Glomerular visceral epithelial cell (primary cell): ENCODE measurements at regions not wholly inside any gene's neighbourhood (a gene's known extent, or its start where the extent isn't known, plus 50 kb on each side); places are given as distances from the start of the nearest gene placed in this dataset.

ENCODE experiments used
- DNase-seq: peaks from one replicate; pipeline ENCODE4 v3.0.0-alpha.2; 2016; ENCODE audit errors: extremely low spot score

DNA sequence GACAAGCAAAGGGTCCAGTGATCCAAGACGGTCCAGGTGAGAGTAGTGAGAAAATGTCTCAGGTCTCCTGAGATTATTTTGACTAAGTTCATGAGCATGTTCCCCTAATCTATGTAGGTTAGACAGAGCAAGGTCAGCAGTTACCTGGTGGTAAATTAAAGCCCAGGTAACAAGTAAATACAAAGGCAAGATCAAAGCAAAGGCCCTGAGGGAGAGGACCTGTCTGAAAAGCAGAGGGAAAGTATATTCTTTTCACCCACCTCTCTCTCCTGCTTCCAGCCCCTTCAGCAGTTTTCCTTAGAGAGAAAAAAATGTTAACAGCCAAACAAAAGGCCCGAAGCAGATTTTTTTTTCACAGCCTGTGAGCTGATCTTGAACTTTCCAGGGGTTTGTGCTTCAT lies 302.7 kb downstream of the MAP2K6 start:
- no peak for DNase-seq

- DNase-seq: no peak
Measured at GRCh38 chr17:69717819-69718218, 303.3 kb downstream of the MAP2K6 start.

DNA sequence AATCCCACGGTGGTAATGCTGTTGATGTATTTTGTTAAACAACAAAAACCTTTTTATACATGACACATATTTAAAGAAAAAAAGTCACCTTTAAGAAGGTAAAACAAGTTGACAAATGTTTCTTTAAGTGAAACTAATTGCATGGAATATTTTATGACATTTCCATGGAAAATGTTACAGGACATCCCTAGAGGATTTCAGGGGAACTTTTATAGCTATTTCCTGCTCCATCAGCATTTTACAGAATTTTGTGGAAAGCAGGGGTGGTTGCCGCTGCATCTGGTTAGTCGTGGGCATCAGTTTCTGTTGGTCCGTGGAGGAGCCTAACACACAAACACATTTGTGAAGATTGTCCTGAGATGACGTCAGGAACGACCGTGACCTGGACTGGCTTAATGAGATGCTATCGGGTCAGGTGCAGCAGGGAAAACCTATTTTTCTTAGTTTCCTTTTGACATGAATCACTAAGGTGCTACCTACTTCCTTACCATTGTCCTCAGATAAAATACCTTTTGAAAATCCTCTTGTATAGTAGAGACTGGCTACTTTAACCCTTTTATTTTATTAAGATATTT lies 305.1 kb downstream of the MAP2K6 start:
- no peak for DNase-seq

- DNase-seq: no peak
Measured at GRCh38 chr17:69722518-69722917, 308.0 kb downstream of the MAP2K6 start.

- DNase-seq: no peak
Measured at GRCh38 chr17:69723316-69723715, 308.8 kb downstream of the MAP2K6 start.

GRCh38 chr17:69723741-69724140 lies 309.2 kb downstream of the MAP2K6 start:
- peak; percentile 6 for DNase-seq

DNA sequence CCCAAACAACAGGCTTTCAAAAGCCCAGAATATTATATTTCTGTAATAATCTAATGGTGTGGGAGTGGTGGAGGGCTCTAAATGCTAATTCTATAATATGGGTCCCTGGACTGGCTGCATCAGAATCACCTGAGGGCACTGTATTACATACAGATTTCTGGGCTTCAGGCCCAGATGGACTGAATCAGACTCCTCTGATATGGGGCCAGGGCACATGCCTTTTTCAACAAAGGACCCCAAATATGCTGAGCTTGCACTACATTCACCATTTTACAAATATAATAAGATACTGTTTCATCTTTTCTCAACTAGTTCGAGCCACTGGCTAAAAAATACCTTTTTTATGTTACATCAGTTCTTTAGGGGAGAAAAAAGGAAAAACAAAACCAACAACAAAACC lies 309.7 kb downstream of the MAP2K6 start:
- no peak for DNase-seq

GRCh38 chr17:69725146-69725545 lies 310.6 kb downstream of the MAP2K6 start:
- no peak for DNase-seq

DNA sequence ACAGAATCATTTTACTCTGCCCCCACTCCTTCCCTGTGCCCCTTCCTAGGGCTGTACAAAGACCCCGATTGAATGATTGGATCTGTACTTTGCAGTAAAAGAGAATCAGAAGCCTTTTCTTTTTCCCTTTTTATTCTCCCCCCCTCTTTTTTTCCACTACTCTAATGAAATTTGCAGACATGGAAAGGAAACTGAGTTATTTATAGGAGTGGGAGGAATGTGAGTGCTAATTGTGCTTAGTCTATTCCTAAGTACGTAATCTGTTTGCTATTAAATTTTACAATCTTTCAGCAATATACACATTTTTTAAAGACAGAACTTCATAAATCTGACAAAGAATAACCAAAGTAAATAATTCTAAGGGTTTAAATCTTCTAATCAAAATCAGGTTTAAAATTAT lies 314.3 kb downstream of the MAP2K6 start:
- no peak for DNase-seq

- DNase-seq: peak; percentile 45
Measured at GRCh38 chr17:69729944-69730343, 315.4 kb downstream of the MAP2K6 start.

DNA sequence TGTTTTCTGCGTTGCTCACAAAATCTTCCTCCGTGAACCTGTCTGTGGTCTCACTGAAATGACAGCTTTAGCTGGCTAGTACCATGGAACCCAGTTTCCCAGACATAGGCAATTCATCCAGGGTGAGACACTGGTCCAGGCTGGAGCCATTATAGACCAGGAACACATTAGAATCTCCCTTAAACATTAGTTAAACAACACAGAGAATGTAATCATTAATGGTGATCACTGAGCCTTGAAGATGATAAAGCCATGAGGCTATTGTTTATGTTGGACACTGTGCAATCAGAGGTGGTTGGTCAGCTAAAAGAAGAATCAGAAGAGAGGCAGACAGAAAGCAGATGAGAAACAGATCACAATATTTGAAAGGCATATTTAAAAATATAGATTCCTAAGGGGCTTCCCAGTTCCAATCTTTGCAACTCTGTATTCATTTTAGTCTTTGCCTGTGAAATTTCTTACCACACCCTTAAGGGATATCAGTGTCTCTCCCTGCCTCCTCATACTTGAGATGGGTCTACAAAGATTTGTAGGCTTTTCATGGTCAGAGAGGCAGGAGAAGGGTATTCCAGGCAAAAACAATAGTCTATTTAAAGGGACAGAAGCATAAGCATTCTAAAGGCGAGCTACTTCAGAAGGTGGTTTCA lies 317.9 kb downstream of the MAP2K6 start:
- DNase-seq: peak; percentile 93

DNA sequence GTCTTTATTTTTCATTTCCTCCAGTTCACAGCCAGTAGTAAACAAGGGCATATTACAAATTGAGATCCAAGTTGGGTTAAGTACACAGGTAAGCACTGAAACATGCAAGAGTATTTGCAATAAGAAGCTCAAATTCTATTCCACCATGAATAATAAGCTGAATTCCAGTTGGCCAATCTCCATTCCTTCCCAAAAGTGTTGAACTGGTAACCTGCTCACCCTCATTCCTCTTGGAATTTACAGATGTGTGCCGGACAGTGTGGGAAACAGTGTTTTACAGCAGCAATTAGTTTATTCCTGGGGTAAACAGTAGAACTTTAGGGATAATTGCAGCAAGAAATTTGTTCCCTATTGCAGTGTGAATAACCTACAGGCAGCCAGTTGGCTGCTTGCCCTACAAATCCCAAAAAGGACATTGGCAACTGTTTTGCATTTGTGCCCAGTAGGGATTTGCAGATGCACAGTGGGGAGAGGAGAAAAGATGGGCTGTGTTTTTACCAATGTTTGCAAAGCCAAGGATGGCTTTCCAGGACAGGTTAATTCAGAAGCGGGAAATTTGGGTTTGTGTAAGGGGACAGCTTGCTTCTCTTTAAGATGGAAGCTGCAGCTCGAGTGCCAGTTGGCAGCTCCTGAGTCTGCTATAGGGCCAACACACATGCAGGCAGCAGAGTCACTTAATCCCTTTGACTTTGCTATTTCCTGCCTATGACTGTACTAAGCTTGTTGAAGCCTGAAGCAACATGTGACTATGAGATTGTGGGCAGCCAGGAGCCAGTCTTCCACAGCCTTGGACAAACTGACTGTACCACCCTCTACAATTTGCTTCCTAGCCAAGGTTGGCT lies 318.9 kb downstream of the MAP2K6 start:
- DNase-seq: peak; percentile 87

DNA sequence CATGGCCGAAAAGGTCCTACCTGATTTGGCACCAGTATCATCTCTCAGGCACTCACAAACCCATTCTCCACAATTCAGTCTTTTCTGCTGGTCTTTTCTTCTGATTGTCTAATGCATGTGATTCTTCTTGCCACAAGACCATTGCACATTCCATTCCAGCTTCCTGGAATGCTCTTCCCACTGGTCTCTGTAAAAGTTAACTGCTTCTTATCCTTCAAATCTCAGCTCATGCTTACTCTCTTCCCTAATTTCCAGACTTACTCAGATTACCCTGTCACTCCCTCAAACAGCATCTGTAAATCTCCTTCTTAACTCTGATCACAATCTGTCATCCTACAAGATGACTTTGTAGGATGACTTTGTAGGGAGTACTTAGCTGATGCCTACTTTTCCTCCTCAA lies 320.2 kb downstream of the MAP2K6 start:
- peak; percentile 6 for DNase-seq

GRCh38 chr17:69735285-69735684 lies 320.8 kb downstream of the MAP2K6 start:
- DNase-seq: no peak

DNA sequence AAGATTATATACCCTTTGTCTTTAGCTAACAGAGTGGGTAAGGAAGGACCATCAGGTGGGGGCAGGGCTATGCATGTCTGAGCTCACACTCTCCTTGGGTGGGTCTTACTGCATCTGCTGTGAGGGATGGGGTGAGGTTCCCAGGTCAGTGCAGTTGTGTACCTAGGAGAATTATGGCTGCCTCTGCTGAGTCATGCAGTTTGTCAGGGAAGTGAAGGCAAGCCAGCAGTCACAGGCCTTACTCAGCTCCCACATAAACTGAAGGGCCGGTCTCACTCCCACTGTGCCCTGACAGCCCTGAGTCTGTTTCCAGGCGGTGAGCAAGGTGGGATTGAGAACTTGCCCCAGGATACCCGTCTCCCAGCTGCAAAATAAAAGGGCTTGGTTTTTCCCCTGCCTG lies 328.6 kb downstream of the MAP2K6 start:
- DNase-seq: no peak

DNA sequence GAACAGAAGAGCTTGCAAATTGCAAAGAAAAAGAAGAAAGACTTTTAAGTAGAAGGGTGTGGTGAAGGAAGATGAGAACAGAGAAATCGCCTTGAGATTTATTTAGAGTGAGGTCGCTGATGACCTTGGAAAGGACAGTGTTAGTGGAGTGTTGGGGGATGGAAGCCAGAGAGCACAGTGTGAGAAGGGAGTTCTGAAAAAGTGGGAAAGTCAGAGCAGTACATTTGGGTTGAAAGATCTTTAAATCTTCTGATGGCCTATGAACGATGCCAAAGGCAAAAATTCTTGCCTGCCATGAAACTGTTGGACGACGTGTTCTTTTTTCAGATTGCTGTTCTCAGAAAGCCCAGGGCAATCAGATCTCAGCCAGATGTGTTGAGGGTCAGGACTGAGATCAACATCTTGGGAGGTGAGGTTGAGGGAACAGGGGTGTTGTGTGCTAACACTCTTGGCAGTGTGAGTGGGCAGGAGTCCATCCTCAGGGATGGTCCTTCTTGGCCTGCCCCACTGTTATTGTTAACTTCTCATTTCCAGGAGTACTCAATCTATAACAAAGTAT lies 330.1 kb downstream of the MAP2K6 start:
- no peak for DNase-seq

DNA sequence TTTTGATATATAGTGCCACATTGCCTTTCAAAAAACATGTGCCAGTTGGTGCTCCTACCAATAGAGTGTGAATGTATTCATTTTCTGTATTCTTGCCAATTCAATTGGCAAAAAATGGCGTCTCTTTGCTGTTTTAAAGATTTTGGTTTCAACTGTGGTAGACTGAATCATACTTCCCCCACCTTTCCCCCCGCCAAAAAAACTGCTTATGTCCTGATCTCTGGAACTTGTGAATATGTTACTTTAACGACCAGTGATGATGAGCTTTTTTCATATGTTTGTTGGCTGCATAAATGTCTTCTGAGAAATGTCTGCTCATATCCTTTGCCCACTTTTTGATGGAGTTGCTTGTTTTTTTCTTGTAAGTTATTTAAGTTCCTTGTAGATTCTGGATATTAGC lies 325.1 kb upstream of the KCNJ16 start:
- DNase-seq: no peak

DNA sequence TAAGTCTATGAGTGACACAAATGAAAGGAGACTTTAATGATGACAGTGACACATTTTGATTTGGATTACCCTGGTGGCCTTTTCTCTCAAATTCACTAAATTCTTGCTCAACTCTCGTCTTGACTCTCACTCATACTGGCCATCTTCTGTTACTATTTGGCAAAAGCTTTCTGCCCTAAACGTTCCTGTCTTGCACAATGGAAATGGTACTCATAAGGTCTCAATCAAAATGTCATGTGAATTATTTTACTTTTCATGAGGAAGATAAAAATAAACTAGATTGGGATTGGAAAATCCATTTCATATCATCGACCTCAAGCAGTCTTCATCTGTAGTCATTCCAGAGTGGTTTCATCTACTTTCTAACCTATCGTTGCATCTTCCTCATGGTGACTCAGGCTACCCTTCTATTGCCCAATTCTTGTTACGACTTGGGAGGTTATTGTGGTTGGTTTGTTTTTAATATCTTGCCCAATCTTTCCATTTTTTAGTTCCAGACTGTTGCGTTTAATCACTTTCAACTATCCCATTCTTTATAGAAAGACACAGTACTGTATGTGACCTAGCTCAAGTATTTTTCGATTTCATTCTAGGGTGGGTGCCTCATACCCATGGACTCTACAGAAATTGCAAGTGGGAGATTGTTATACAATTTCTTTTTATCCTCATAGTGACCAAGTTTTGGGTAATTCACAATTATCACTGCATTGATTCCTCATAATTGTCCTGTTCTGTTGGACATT lies 317.2 kb upstream of the KCNJ16 start:
- DNase-seq: no peak

GRCh38 chr17:69760562-69760961 lies 314.5 kb upstream of the KCNJ16 start:
- DNase-seq: no peak

GRCh38 chr17:69761011-69761410 lies 314.0 kb upstream of the KCNJ16 start:
- DNase-seq: no peak

GRCh38 chr17:69761767-69762321 lies 313.2 kb upstream of the KCNJ16 start:
- peak; percentile 38 for DNase-seq

GRCh38 chr17:69762359-69762758 lies 312.7 kb upstream of the KCNJ16 start:
- no peak for DNase-seq
